ENCODE measurements at regions not wholly inside any gene's neighbourhood (a gene's known extent, or its start where the extent isn't known, plus 50 kb on each side); places are given as distances from the start of the nearest gene placed in this dataset.
A peak's percentile ranks its signal among the peaks of the same experiment; 100 is the strongest.
"Not testable (repeated sequence)": the region's sequence is repeated elsewhere in the genome, so short reads cannot be mapped to it uniquely, and the experiment has no call there.

DNA sequence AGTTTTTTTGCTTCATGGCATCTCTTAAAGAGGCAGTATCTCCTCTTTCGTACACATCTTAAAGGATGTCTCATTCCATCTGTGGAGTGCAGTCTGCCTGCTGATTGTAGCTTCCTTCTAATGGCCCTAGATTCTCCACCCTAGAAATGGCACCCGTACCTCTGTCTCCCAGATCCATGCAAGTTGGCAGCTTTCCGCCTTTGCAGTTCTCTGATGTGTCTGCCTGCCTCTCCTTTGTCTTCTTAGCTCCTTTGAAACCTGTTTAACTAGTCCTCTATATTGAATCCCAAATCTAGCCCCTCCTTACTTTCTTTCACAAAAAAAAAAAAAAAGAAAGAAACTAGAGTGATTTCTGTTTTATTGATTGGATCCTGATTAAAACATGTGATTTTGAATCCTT is 1025.0 kb downstream of the ZPLD1 start:
- no peaks in the 10 kb centered on the region for H3K4me1 Mint-ChIP-seq

DNA sequence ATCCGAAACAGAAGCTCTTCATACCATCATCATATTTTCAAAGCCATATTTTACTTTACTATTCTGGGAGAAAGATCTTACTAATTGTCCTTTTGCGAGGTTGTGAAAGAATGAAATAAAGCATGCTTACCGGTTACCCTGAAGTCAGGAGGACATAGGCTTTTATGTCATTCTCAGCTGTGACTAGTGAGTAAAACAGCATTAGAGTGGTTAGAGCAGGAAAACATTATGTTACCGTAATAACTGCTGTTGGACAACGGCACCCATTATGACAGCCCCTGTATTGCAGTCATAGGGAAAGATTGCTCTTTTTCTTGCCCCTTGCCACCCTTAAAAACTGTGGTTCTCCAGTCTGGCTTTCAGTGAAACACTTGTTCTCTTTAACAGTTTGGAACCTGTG is 1035.7 kb downstream of the ZPLD1 start:
- peaks cover 0 to 7% of the 10 kb centered on the region in 2 donors for H3K9me3 Mint-ChIP-seq
- no peak overlapping the region for H3K27ac Mint-ChIP-seq
- DNase-seq (no peak), ATAC-seq (no peak)
- no peaks in the 10 kb centered on the region for H3K4me1 Mint-ChIP-seq
- H3K4me3 Mint-ChIP-seq: no peak overlapping the region
- no peaks in the 10 kb centered on the region for H3K27me3 Mint-ChIP-seq

More for the DNA sequence above, 1025.0 kb downstream of the ZPLD1 start:
- ATAC-seq (no peak), DNase-seq (no peak)
- H3K27ac Mint-ChIP-seq: no peak overlapping the region
- no peak overlapping the region for H3K4me3 Mint-ChIP-seq
- peaks cover 7 to 21% of the 10 kb centered on the region in 2 donors for H3K9me3 Mint-ChIP-seq
- no peaks in the 10 kb centered on the region for H3K27me3 Mint-ChIP-seq

DNA sequence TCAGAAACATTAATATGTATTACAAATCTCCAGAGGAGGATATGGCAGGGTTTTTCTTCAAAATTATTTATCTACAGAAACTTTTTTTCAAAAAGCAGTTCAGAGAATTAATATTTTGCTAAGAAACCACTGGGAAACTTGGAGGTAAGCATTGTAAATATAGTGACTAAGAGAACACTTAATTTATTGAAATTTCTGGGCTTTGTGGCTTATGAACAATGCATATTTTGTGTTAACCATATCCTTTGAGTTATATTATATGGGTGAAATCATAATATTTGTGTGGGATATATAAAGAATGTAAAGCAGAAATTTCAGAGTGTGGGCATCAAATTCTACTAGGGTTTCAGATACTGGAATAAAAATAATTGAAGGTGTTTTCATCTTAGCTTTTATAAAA is 1059.2 kb downstream of the ZPLD1 start:
- Mint-ChIP-seq H3K9me3 (peaks cover 0 to 9% of the 10 kb centered on the region in 2 donors), H3K4me3 (no peak overlapping the region), H3K27ac (no peak overlapping the region), H3K27me3 (no peaks in the 10 kb centered on the region), H3K4me1 (no peaks in the 10 kb centered on the region)
- DNase-seq (no peak), ATAC-seq (no peak)

DNA sequence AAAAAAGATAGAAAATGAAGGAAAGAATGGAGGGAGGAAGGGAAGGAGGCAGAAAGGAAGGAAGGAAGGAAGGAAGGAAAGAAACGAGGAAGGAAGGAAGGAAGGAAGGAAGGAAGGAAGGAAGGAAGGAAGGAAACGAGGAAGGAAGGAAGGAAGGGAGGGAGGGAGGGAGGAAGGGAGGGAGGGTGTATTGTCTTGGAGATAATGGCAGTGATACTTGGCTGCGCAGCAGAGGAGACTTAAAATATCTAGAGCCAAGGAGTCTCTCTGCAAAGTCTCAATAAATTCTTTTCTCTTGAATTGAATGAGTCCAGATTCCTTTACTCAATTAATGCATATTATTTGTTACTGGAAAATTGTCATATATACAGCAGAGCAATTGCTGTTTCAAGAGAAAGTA is 1059.7 kb downstream of the ZPLD1 start:
- peaks cover 0 to 7% of the 10 kb centered on the region in 2 donors for H3K9me3 Mint-ChIP-seq
- H3K27ac Mint-ChIP-seq: no peak overlapping the region
- H3K27me3 Mint-ChIP-seq: no peaks in the 10 kb centered on the region
- H3K4me1 Mint-ChIP-seq: no peaks in the 10 kb centered on the region
- ATAC-seq (no peak), DNase-seq (no peak)
- H3K4me3 Mint-ChIP-seq: no peak overlapping the region

DNA sequence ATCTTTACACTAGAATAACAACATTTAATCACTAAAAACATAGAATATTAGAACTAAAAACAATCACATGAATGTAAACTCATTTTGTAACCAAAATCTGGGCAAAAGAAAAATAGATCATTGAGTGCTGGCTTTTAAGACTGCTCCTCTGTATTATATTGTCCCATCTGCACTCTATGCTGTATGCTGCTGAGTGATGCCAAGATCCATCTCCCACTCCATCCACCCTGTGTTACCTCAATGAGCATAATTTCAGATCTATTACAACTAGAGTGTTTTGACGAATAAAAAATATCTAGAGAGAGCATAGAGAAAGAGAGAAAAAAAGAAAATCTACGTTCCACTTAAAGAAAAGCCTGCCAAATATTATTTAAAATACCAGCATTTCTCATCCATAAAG is 1060.4 kb downstream of the ZPLD1 start:
- no peak overlapping the region for H3K4me3 Mint-ChIP-seq
- ATAC-seq (no peak), DNase-seq (no peak)
- H3K27me3 Mint-ChIP-seq: no peaks in the 10 kb centered on the region
- no peak overlapping the region for H3K27ac Mint-ChIP-seq
- H3K9me3 Mint-ChIP-seq: peaks cover under 1 to 6% of the 10 kb centered on the region in 2 donors
- no peaks in the 10 kb centered on the region for H3K4me1 Mint-ChIP-seq

DNA sequence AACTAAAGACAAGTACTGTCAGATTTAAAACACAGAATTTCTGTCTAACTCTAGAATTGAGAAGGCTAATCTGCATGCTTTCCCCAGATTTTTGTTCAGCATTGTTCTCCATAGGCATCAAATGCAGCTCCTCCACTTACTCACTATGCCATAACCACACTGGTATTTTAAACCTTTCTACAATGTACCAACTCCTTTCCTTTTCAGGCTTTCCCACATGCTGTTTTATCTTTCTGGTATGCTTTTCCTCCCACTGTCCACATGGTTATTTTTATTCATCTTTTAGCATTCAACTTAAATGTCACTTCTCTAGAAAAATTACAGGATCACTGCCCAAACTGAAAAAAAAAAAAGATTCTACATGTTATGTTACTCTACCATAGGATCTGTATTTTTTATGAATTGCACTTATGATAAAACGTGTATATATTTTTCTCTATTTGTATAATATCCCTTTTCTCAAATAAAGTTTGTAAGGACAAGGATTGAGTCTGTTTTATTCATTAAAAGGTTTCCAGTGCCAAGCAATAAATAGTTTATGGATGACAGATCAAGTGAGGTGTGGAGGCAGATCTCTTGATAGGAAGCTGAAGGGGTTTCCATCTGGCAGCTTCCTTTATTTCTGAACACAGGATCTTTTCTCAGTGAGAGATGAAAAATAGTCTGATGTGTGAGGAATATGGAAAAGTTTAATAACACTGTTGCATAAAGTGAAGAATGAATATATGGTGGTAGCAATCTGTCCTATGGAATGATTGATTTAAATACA is 1064.5 kb downstream of the ZPLD1 start:
- no peaks in the 10 kb centered on the region for H3K4me1 Mint-ChIP-seq
- ATAC-seq: no peak
- H3K4me3 Mint-ChIP-seq: no peak overlapping the region
- H3K27me3 Mint-ChIP-seq: no peaks in the 10 kb centered on the region
- peaks cover 0 to 8% of the 10 kb centered on the region in 2 donors for H3K9me3 Mint-ChIP-seq
- DNase-seq: no peak
- no peak overlapping the region for H3K27ac Mint-ChIP-seq

DNA sequence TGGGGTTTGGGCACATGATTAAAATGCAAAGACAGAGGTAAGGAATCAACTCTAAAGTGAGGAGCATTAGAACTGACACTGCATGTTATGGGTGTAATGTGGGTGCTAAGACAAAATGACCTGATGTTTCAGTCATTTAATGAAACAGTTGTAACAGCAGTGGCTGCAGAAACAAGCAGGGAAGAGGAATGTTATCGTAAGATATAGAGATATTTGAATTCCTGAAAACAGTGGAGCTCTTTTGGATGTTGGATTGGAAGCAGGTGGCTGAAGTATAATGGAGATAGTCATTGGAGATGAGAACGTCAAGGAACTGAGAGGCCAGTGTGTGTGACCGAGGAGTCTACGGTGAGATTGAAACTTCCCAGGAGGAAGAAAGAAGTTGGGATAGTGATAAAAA is 1065.2 kb downstream of the ZPLD1 start:
- Mint-ChIP-seq H3K4me1 (no peaks in the 10 kb centered on the region), H3K27me3 (no peaks in the 10 kb centered on the region), H3K9me3 (peaks cover 0 to 8% of the 10 kb centered on the region in 2 donors), H3K4me3 (no peak overlapping the region), H3K27ac (no peak overlapping the region)
- ATAC-seq (no peak), DNase-seq (no peak)

DNA sequence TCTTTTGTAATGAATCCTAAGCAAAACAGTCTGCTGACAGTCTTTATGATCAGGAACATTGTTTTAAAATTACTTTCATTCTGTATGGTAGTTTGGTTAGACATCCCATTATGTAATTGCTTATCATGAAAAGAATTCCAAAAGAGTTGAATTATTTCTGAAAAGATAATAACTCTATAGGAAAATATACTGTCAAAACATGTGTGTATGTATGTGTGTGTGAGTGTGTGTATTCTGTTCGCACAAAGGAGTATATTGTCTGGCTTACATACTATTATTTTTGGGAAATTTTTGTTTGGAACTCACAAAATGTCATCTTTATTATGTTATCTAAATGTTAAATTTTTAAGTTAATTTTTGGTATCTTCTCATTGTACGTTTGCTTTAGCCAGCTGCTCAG is 1075.9 kb downstream of the ZPLD1 start:
- Mint-ChIP-seq H3K4me1 (no peaks in the 10 kb centered on the region), H3K27ac (no peak overlapping the region), H3K27me3 (no peaks in the 10 kb centered on the region), H3K9me3 (peaks cover 8 to 17% of the 10 kb centered on the region in 2 donors), H3K4me3 (no peak overlapping the region)
- ATAC-seq (no peak), DNase-seq (no peak)

DNA sequence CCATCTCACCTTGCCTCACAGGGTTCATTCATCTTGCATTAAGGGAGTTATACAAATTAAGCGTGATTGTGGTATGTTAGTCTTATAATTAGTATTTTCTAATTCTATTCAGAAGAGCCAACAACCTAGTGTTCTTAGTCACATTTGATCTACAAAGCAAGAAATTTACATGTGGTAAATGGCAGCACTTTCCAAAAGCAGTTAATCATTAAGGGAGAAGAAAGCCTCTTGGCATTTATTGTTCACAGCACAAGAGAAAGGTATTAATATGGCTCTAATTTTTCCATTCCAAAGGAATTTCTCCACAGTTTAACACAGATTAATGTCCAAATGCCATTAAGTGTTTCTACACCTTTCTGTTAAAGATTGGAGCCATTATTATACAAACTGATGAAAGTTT is 1077.1 kb downstream of the ZPLD1 start:
- ATAC-seq (no peak), DNase-seq (no peak)
- Mint-ChIP-seq H3K4me1 (no peaks in the 10 kb centered on the region), H3K9me3 (peaks cover 0 to 7% of the 10 kb centered on the region in 2 donors), H3K4me3 (no peak overlapping the region), H3K27ac (no peak overlapping the region), H3K27me3 (no peaks in the 10 kb centered on the region)

DNA sequence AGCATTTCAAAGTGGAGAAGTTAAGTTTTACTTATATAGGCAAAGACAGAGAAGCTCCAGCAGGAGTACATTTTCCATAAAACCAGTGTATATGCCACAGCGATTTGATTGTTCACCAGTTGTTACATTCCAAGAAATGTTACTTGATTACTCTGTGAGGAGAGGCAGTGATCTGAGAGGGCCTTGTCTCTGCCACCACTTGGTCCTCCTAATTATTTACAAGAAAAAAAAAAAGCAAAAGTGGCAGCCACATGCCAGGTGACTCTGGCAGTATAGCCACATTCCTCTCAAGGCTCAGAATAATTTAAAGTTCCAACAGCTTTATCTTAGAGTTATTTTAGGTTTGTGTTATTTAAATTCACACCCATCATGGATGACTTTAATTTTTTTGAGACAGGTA is 1077.8 kb downstream of the ZPLD1 start:
- DNase-seq (no peak), ATAC-seq (no peak)
- Mint-ChIP-seq H3K4me1 (no peaks in the 10 kb centered on the region), H3K27me3 (no peaks in the 10 kb centered on the region), H3K27ac (no peak overlapping the region), H3K9me3 (peaks cover 0 to 7% of the 10 kb centered on the region in 2 donors), H3K4me3 (no peak overlapping the region)

DNA sequence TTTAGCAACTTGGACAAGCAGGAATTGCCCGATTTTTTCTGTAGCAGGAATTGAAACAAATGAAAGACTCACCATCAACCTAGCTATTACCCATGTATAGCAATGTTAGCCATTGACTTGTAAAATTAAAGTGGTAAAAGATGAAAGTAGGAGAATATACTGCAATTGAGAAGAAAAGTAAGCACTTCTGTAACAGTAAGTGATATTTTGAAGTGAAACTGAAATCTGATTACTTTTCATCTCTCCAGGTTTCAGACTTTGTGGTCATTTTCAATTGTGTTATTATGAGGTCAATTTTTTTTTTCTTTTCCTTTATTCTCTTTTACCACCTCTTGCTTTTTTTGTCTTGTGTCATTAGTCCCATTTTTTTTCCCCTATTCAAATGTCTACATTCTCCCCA is 1078.2 kb downstream of the ZPLD1 start:
- Mint-ChIP-seq H3K27ac (no peak overlapping the region), H3K27me3 (no peaks in the 10 kb centered on the region), H3K9me3 (peaks cover 0 to 7% of the 10 kb centered on the region in 2 donors), H3K4me3 (no peak overlapping the region), H3K4me1 (no peaks in the 10 kb centered on the region)
- no peak for DNase-seq
- no peak for ATAC-seq

DNA sequence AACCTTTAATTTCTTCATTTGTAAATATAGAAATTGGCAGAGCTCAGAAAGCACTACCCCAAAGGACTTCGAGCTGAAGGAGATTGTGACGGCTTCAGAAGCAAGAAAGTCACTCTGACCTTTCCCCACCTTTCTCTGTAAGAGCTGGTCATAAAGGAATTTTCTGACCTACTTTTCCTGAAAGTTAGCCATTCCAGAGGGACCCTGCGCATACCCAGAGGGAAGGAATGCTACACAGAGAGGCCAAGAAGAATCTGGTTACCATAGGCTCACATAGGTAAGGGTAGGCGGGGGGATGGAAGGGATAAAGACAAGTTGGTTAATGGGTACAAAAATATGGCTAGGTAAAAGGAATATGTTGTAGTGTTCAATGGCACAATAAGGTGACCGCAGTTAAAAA is 1080.3 kb downstream of the ZPLD1 start:
- no peaks in the 10 kb centered on the region for H3K4me1 Mint-ChIP-seq
- no peak overlapping the region for H3K4me3 Mint-ChIP-seq
- DNase-seq (no peak), ATAC-seq (no peak)
- H3K27me3 Mint-ChIP-seq: no peaks in the 10 kb centered on the region
- no peak overlapping the region for H3K27ac Mint-ChIP-seq
- H3K9me3 Mint-ChIP-seq: peaks cover 0 to 15% of the 10 kb centered on the region in 2 donors

DNA sequence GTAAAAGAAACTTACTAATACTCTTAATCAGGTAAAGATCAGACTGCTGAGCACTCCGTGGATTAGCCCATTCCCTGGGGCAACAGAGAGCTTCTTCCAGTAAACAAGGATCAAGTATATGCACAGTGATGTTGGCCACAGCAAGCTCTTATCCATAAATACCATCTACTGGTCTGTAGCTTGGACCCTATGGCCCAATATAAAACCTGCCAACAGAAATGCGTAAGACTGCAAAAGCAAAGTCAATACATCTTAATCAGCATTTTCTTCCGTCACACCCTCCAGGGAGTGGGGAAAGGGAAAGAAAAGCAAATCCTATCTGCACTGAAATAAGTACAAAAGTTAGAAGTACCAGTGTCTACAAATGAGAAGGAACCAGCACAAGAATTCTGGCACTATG is 1082.1 kb downstream of the ZPLD1 start:
- H3K9me3 Mint-ChIP-seq: peaks cover 0 to 23% of the 10 kb centered on the region in 2 donors
- DNase-seq (no peak), ATAC-seq (no peak)
- H3K27me3 Mint-ChIP-seq: no peaks in the 10 kb centered on the region
- no peaks in the 10 kb centered on the region for H3K4me1 Mint-ChIP-seq
- H3K4me3 Mint-ChIP-seq: no peak overlapping the region
- H3K27ac Mint-ChIP-seq: no peak overlapping the region

DNA sequence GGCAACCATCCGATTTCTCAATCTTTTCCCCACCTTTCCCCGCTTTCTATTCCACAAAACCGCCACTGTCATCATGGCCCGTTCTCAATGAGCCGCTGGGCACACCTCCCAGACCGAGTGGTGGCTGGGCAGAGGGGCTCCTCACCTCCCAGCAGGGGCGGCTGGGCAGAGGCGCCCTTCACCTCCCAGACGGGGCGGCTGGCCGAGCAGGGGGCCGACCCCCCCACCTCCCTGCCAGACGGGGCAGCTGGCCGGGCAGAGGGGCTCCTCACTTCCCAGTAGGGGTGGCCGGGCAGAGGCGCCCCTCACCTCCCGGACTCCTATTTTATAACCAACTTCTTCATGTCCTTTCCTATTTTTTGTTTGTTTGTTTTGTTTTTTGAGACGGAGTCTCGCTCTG is 1096.5 kb downstream of the ZPLD1 start:
- not testable (repeated sequence) for H3K27me3 Mint-ChIP-seq, H3K27ac Mint-ChIP-seq, H3K4me3 Mint-ChIP-seq, H3K4me1 Mint-ChIP-seq, ATAC-seq, DNase-seq, H3K9me3 Mint-ChIP-seq

DNA sequence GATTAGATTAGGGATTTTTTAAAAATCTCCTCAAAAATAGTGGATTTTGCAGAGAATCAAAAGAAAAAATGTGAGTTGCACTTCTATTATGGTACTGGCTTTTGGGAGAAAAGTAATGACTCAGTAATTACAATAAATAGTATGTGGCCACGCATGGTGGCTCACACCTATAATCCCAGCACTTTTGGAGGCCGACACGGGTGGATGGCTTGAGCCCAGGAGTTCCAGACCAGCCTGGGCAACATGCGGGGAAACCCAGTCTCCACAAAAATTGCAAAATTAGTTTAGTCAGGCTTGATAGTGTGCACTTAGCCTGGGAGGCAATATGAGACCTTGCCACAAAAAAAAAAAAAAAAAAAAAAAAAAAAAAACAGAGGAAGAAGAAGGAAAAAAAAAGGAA is 1098.2 kb downstream of the ZPLD1 start:
- no peak for ATAC-seq
- Mint-ChIP-seq H3K27ac (no peak overlapping the region), H3K9me3 (peaks cover 0 to 6% of the 10 kb centered on the region in 2 donors), H3K27me3 (no peaks in the 10 kb centered on the region), H3K4me3 (no peak overlapping the region), H3K4me1 (no peaks in the 10 kb centered on the region)
- DNase-seq: no peak

DNA sequence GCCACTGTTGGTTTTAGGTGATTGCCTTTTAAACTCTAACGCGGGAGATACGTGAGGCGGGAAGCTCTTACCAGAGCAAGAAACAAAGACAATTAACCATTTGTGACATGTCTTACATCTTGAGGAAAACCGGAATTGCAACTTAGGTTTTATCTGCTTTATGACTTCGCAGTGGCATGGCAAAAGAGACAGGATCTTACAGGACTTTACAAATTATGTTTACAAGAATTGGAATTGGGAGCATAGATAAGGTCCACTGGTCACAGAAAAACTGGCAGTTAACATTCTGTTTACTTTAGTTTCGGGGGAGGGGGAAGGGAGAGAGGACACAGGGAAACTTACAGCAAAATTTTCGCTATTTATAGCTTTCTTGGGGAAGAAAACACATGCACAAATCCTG is 1119.6 kb downstream of the ZPLD1 start:
- DNase-seq (no peak), ATAC-seq (no peak)
- Mint-ChIP-seq H3K4me3 (no peak overlapping the region), H3K4me1 (no peaks in the 10 kb centered on the region), H3K9me3 (peaks cover 0 to 7% of the 10 kb centered on the region in 2 donors), H3K27ac (peak overlapping the region in 1 of 2 donors; percentile 37), H3K27me3 (no peaks in the 10 kb centered on the region)

DNA sequence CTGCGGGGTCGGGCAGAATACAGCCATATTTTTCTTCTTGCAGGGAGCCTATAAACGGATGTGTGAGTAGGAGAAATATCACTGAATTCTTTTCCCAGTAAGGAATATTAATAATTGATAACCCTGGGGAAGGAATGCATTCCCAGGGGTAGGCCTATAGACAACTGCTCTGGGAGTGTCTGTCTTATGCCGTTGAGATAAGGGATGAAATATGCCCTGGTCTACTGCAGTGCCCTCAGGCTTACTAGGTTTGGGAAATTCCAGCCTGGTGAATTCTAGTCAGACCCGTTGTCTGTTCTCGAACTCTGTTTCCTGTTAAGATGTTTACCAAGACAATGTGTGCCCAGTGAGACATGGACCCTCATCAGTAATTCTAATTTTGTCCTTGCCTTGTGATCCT is 1129.3 kb downstream of the ZPLD1 start:
- not testable (repeated sequence) for ATAC-seq

More for the DNA sequence above, 1129.3 kb downstream of the ZPLD1 start:
- H3K27me3 Mint-ChIP-seq, H3K4me1 Mint-ChIP-seq, H3K27ac Mint-ChIP-seq, DNase-seq, H3K4me3 Mint-ChIP-seq, H3K9me3 Mint-ChIP-seq: not testable (repeated sequence)
